ENCODE measurements at regions not wholly inside any gene's neighbourhood (a gene's known extent, or its start where the extent isn't known, plus 50 kb on each side); places are given as distances from the start of the nearest gene placed in this dataset.
A peak's percentile ranks its signal among the peaks of the same experiment; 100 is the strongest.

DNA sequence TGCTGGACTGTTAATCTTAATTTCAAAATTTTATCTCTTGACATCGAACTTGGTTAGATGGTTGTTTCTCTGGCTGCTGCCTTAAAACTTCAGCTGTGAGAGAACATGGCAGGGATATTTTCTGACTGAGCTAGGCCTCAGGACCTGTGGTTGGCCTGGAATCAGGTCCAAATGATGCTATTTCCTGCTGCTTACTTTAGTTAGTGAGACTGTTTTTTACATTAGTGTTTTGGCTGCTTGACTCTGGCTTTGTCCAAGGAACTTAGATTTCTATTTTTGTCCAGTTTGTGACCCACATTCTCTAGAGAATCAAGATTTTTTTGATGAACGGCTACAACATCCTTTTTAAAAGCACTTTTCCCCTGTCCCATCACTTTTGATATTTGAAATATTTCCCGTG lies 497.9 kb upstream of the SGO1 start:
- H3K27ac ChIP-seq: no peak overlapping the region
- H3K9ac ChIP-seq: no peak overlapping the region; a peak in 2 of 22 replicates
- no peaks in the 10 kb centered on the region for H3K27me3 ChIP-seq
- no peaks in the 10 kb centered on the region for H4K20me1 ChIP-seq
- no peaks in the 10 kb centered on the region for H3K36me3 ChIP-seq
- peaks cover 0 to 10% (median 7%) of the 10 kb centered on the region in 10 experiments; a peak in 10 of 20 replicates for H3K4me1 ChIP-seq
- no peak for TF ChIP-seq Cebpa-rat (IDR thresholded peaks at IDR 0.05)
- H3K9me3 ChIP-seq (replicated peaks in 1 of 11): peaks cover 6 to 22% (median 13%) of the 10 kb centered on the region in 11 experiments; a peak in 18 of 22 replicates
- H3K4me2 ChIP-seq: peak overlapping the region in 6 of 11 experiments; percentile 3 to 61 (median 30); a peak in 11 of 22 replicates
- H3K4me3 ChIP-seq: no peak overlapping the region

- H3K9ac ChIP-seq: no peak overlapping the region
- H3K36me3 ChIP-seq: no peaks in the 10 kb centered on the region
- no peak for TF ChIP-seq Cebpa-rat (IDR thresholded peaks at IDR 0.05)
- no peak overlapping the region for H3K4me3 ChIP-seq
- no peaks in the 10 kb centered on the region for H4K20me1 ChIP-seq
- no peaks in the 10 kb centered on the region for H3K27me3 ChIP-seq
- no peak overlapping the region for H3K4me2 ChIP-seq
- H3K9me3 ChIP-seq (replicated peaks in 1 of 11): peaks cover 5 to 18% (median 6%) of the 10 kb centered on the region in 11 experiments; a peak in 18 of 22 replicates
- no peak overlapping the region for H3K27ac ChIP-seq
- H3K4me1 ChIP-seq: peaks cover 0 to 10% (median 7%) of the 10 kb centered on the region in 10 experiments; a peak in 10 of 20 replicates
Measured at GRCh38 chr3:20682573-20682972, 496.6 kb upstream of the SGO1 start.

GRCh38 chr3:20680990-20681628 lies 495.1 kb upstream of the SGO1 start:
- Histone ChIP-seq H3K27me3 (no peaks in the 10 kb centered on the region), H3K9ac (no peak overlapping the region), H4K20me1 (no peaks in the 10 kb centered on the region)

GRCh38 chr3:20673866-20674265 lies 487.9 kb upstream of the SGO1 start:
- Histone ChIP-seq H3K36me3 (no peaks in the 10 kb centered on the region), H4K20me1 (no peaks in the 10 kb centered on the region), H3K27ac (no peak overlapping the region), H3K4me1 (peaks cover 0 to 15% (median 6%) of the 10 kb centered on the region in 10 experiments; a peak in 10 of 20 replicates), H3K4me3 (no peak overlapping the region), H3K27me3 (no peaks in the 10 kb centered on the region), H3K9me3 (replicated peaks in 1 of 11) (no peaks in the 10 kb centered on the region), H3K9ac (no peak overlapping the region), H3K4me2 (no peak overlapping the region)
- TF ChIP-seq Cebpa-rat (IDR thresholded peaks at IDR 0.05): no peak

More at GRCh38 chr3:20680990-20681628, 495.1 kb upstream of the SGO1 start:
- no peak for TF ChIP-seq Cebpa-rat (IDR thresholded peaks at IDR 0.05)
- no peak overlapping the region for H3K4me3 ChIP-seq
- no peak overlapping the region for H3K4me2 ChIP-seq
- H3K4me1 ChIP-seq: peaks cover 0 to 10% (median 7%) of the 10 kb centered on the region in 10 experiments; a peak in 10 of 20 replicates
- H3K27ac ChIP-seq: no peak overlapping the region
- H3K9me3 ChIP-seq (replicated peaks in 1 of 11): 0 out of 22 replicates have a peak, but pooled peaks cover 0 to 3% (median 0%) of the 10 kb centered on the region in 11 experiments
- no peaks in the 10 kb centered on the region for H3K36me3 ChIP-seq

GRCh38 chr3:20669675-20670074 lies 483.7 kb upstream of the SGO1 start:
- Histone ChIP-seq H3K4me3 (no peak overlapping the region), H3K9me3 (replicated peaks in 1 of 11) (no peaks in the 10 kb centered on the region), H4K20me1 (no peaks in the 10 kb centered on the region), H3K27me3 (no peaks in the 10 kb centered on the region), H3K27ac (no peak overlapping the region), H3K4me2 (peak overlapping the region in 2 of 11 experiments; percentile 12 to 28; a peak in 2 of 22 replicates), H3K36me3 (no peaks in the 10 kb centered on the region), H3K4me1 (peaks cover 0 to 21% (median 7%) of the 10 kb centered on the region in 10 experiments; a peak in 11 of 20 replicates), H3K9ac (no peak overlapping the region)
- TF ChIP-seq Cebpa-rat (IDR thresholded peaks at IDR 0.05): no peak

DNA sequence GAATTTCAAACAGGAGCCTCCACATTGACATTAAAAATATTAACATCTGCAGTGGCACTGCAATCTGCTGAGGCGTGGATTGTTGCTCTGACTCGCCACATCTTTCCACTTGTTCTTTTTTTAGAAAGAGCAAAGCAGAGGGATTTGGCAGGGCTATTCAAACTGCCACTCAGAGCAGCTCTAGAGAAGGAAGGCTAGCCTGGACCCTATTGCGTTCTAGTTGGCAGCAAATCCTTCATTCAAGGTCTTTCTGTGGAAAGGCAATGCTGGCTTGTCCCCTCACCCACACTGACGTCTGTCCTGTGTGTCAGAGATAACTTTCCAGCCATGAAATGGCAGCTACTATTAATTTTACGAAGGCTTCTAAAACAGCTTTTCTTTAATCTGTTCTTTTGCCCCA lies 483.2 kb upstream of the SGO1 start:
- Histone ChIP-seq H3K4me2 (peak overlapping the region in 6 of 11 experiments; percentile 2 to 33 (median 24); a peak in 6 of 22 replicates), H3K9me3 (replicated peaks in 1 of 11) (no peaks in the 10 kb centered on the region), H3K27ac (no peak overlapping the region), H4K20me1 (no peaks in the 10 kb centered on the region), H3K9ac (no peak overlapping the region), H3K4me3 (no peak overlapping the region), H3K36me3 (no peaks in the 10 kb centered on the region), H3K27me3 (no peaks in the 10 kb centered on the region), H3K4me1 (peaks cover 0 to 21% (median 7%) of the 10 kb centered on the region in 10 experiments; a peak in 11 of 20 replicates)
- no peak for TF ChIP-seq Cebpa-rat (IDR thresholded peaks at IDR 0.05)

GRCh38 chr3:20668411-20668810 lies 482.4 kb upstream of the SGO1 start:
- H3K4me3 ChIP-seq: no peak overlapping the region
- H3K27ac ChIP-seq: no peak overlapping the region
- no peaks in the 10 kb centered on the region for H4K20me1 ChIP-seq
- no peaks in the 10 kb centered on the region for H3K9me3 ChIP-seq (replicated peaks in 1 of 11)
- H3K4me1 ChIP-seq: peaks cover 0 to 21% (median 7%) of the 10 kb centered on the region in 10 experiments; a peak in 11 of 20 replicates
- H3K4me2 ChIP-seq: no peak overlapping the region
- H3K9ac ChIP-seq: no peak overlapping the region
- TF ChIP-seq Cebpa-rat (IDR thresholded peaks at IDR 0.05): no peak
- no peaks in the 10 kb centered on the region for H3K36me3 ChIP-seq
- H3K27me3 ChIP-seq: no peaks in the 10 kb centered on the region

DNA sequence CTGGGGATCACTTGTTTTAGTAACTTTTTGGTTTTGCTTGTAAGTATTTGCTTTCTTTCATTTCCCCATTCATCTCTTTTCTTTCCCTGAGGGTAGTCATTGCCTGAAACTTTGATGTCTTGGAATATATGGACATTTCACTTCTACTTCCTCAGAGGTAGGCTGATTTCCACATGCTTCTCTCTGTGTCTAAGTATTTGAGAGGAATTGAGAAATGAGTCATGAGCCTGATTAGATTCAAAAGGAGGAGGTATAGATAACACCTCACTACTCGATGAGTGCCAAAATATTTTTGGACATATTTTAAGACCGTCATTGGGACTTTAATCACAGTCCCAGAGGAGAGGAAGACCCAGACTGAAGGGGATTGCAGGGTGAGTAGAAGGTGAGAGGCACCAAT lies 480.1 kb upstream of the SGO1 start:
- H3K4me3 ChIP-seq: no peak overlapping the region
- H3K36me3 ChIP-seq: no peaks in the 10 kb centered on the region
- H3K4me2 ChIP-seq: no peak overlapping the region
- no peak for TF ChIP-seq Cebpa-rat (IDR thresholded peaks at IDR 0.05)
- no peaks in the 10 kb centered on the region for H4K20me1 ChIP-seq
- H3K27me3 ChIP-seq: no peaks in the 10 kb centered on the region
- H3K9ac ChIP-seq: no peak overlapping the region
- peaks cover 0 to 21% (median 7%) of the 10 kb centered on the region in 10 experiments; a peak in 11 of 20 replicates for H3K4me1 ChIP-seq
- no peak overlapping the region for H3K27ac ChIP-seq
- H3K9me3 ChIP-seq (replicated peaks in 1 of 11): no peaks in the 10 kb centered on the region

GRCh38 chr3:20658491-20658890 lies 472.5 kb upstream of the SGO1 start:
- Histone ChIP-seq H3K27ac (no peak overlapping the region), H3K9ac (no peak overlapping the region), H3K4me2 (no peak overlapping the region), H3K27me3 (no peaks in the 10 kb centered on the region), H4K20me1 (no peaks in the 10 kb centered on the region), H3K4me1 (no peaks in the 10 kb centered on the region), H3K9me3 (replicated peaks in 1 of 11) (0 out of 22 replicates have a peak, but pooled peaks cover 0 to 4% (median 0%) of the 10 kb centered on the region in 11 experiments), H3K36me3 (no peaks in the 10 kb centered on the region), H3K4me3 (no peak overlapping the region)
- no peak for TF ChIP-seq Cebpa-rat (IDR thresholded peaks at IDR 0.05)

DNA sequence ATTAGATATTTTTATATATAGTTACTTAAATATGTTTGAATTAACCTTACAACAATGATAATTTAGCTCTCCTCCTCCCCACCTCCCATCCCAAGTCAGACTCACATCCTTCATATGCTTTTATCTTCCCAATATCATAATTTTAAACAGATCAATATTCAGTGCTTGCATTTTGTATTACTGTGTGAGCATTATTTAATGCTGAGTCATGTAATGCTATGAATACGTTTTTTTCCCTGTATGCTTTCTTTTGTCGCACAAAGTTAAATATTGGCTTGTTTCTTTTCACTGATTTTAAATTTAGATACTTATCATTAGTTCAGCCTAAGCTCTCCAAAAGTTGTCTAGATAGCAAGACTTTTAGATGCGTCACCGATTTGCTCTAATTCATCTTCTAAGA lies 471.6 kb upstream of the SGO1 start:
- TF ChIP-seq Cebpa-rat (IDR thresholded peaks at IDR 0.05): no peak
- H3K4me2 ChIP-seq: no peak overlapping the region
- H3K27ac ChIP-seq: no peak overlapping the region
- H4K20me1 ChIP-seq: no peaks in the 10 kb centered on the region
- H3K36me3 ChIP-seq: no peaks in the 10 kb centered on the region
- no peaks in the 10 kb centered on the region for H3K4me1 ChIP-seq
- no peaks in the 10 kb centered on the region for H3K27me3 ChIP-seq
- H3K9me3 ChIP-seq (replicated peaks in 1 of 11): 0 out of 22 replicates have a peak, but pooled peaks cover 0 to 4% (median 0%) of the 10 kb centered on the region in 11 experiments
- no peak overlapping the region for H3K4me3 ChIP-seq
- no peak overlapping the region for H3K9ac ChIP-seq

Data from BLaER1 treated with 17β-estradiol and CSF1 and Interleukin-3, amounts not matched to agents 10 nM and 100 nM (cell line).